Activated CD4-positive, alpha-beta T cell treated with anti-CD3 and anti-CD28 coated beads for 36 hours (primary cell): ENCODE measurements at regions not wholly inside any gene's neighbourhood (a gene's known extent, or its start where the extent isn't known, plus 50 kb on each side); places are given as distances from the start of the nearest gene placed in this dataset.
"Not testable (repeated sequence)": the region's sequence is repeated elsewhere in the genome, so short reads cannot be mapped to it uniquely, and the experiment has no call there.

Experiments used
- ATAC-seq: fragments of 200-7000 bp; cut with Tn5 transposase; one replicate; pipeline ENCODE4 v1.10.0; 2021; ENCODE audit warnings: mild to moderate bottlenecking, moderate library complexity
- CTCF ChIA-PET: fragments of 350-600 bp; sonication (Branson Sonifier 250); formaldehyde crosslinking; loops from one replicate; lab custom pipeline; 2021; ENCODE audit warnings: antibody characterized with exemption; lab: Charles Lee
- POLR2A ChIA-PET: fragments of 350-600 bp; sonication (Branson Sonifier 250); formaldehyde crosslinking; loops from one replicate; lab custom pipeline; 2021; ENCODE audit warnings: antibody characterized with exemption, inconsistent platforms; lab: Charles Lee
- DNase-seq: peaks from one replicate; pipeline ENCODE4 v3.0.0-alpha.2; 2020
- H3K27ac Mint-ChIP-seq: one replicate; pipeline ENCODE4 v1.8.0; 2021; ENCODE audit warnings: mixed read lengths
- H3K27me3 Mint-ChIP-seq: one replicate; pipeline ENCODE4 v1.8.0; 2021; ENCODE audit warnings: mixed read lengths
- H3K36me3 Mint-ChIP-seq: one replicate; pipeline ENCODE4 v1.8.0; 2021; ENCODE audit warnings: low read depth, mixed read lengths
- H3K4me1 Mint-ChIP-seq: one replicate; pipeline ENCODE4 v1.8.0; 2021; ENCODE audit warnings: mixed read lengths
- H3K4me3 Mint-ChIP-seq: one replicate; pipeline ENCODE4 v1.8.0; 2021; ENCODE audit warnings: mild to moderate bottlenecking, moderate library complexity, mixed read lengths
- H3K9me3 Mint-ChIP-seq: one replicate; pipeline ENCODE4 v1.8.0; 2021; ENCODE audit warnings: low read depth, mixed read lengths
- intact Hi-C, 2 experiments: fragments of 100-400 bp; cut with DNase I in 1 of 2; cut with micrococcal nuclease in 1 of 2; formaldehyde crosslinking; loops; one replicate each; pipeline versions ENCODE4 v1.14.2 to v1.15.1; 2022 to 2024; cut with DNase I, micrococcal nuclease

DNA sequence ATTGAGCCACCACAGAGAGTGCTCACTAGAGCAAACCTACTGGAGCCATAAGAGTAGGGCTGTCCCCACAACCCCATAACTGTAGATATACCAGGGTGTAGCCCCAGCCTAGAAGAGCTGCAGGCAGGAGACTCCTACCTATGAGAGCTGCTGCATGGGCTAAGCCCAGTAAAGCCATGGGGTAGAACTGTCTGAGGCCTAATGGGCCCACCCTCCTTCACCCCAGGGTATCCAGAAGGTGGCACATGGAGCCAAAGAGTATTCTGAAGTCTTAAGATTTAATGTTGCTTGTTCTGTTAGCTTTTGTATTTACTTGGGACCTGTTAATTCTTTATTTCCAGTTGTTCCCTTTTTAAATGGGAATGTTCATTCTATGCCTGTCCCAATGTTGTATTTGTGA, 1193.7 kb upstream of the ADGRL2 start:
- Mint-ChIP-seq H3K27me3 (no peaks in the 10 kb centered on the region), H3K9me3 (peaks cover 17% of the 10 kb centered on the region), H3K4me3 (no peak overlapping the region), H3K4me1 (no peaks in the 10 kb centered on the region), H3K36me3 (no peaks in the 10 kb centered on the region), H3K27ac (no peak overlapping the region)
- ATAC-seq (no peak), DNase-seq (no peak)
- intact Hi-C loops: no loop called here
- ChIA-PET CTCF (no interaction called here), POLR2A (no interaction called here)

- no peak for DNase-seq
- CTCF ChIA-PET: no interaction called here
Observed at GRCh38 chr1:80594013-80594412, 1206.7 kb upstream of the ADGRL2 start.

GRCh38 chr1:80593197-80593596, 1207.5 kb upstream of the ADGRL2 start:
- no peaks in the 10 kb centered on the region for H3K4me1 Mint-ChIP-seq
- intact Hi-C loops: no loop called here
- POLR2A ChIA-PET: no interaction called here
- CTCF ChIA-PET: no interaction called here
- DNase-seq (no peak), ATAC-seq (no peak)
- no peak overlapping the region for H3K27ac Mint-ChIP-seq
- H3K27me3 Mint-ChIP-seq: no peaks in the 10 kb centered on the region
- peaks cover 15% of the 10 kb centered on the region for H3K9me3 Mint-ChIP-seq
- no peak overlapping the region for H3K4me3 Mint-ChIP-seq
- no peaks in the 10 kb centered on the region for H3K36me3 Mint-ChIP-seq

More at GRCh38 chr1:80594013-80594412, 1206.7 kb upstream of the ADGRL2 start:
- ATAC-seq: no peak
- no peak overlapping the region for H3K4me3 Mint-ChIP-seq
- no peaks in the 10 kb centered on the region for H3K36me3 Mint-ChIP-seq
- intact Hi-C loops: no loop called here
- H3K4me1 Mint-ChIP-seq: no peaks in the 10 kb centered on the region
- H3K9me3 Mint-ChIP-seq: peaks cover 18% of the 10 kb centered on the region
- no peaks in the 10 kb centered on the region for H3K27me3 Mint-ChIP-seq
- POLR2A ChIA-PET: no interaction called here
- H3K27ac Mint-ChIP-seq: no peak overlapping the region

DNA sequence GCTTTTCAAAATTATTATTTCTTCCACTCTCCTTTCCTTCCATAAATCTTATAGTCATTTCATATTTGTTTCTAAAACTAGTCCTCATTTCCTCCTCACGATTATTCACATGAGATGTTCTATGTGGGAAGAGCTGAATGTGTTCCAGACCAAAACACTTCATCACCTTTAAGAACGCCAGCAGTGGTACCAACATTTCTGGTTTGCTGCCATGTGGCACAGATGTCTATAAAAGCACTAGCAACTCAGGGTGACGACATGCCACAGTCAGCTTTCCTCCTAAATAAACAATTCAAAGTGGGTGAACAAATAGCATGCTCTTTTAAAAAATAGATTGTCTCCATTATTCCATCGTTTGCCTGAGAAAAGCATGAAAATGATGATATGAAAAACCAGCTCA, 1217.8 kb upstream of the ADGRL2 start:
- ChIA-PET POLR2A (no interaction called here), CTCF (no interaction called here)
- DNase-seq (no peak), ATAC-seq (no peak)
- H3K9me3 Mint-ChIP-seq: peaks cover 17% of the 10 kb centered on the region
- no peaks in the 10 kb centered on the region for H3K36me3 Mint-ChIP-seq
- no peaks in the 10 kb centered on the region for H3K27me3 Mint-ChIP-seq
- intact Hi-C loops: no loop called here
- no peak overlapping the region for H3K4me3 Mint-ChIP-seq
- no peaks in the 10 kb centered on the region for H3K4me1 Mint-ChIP-seq
- no peak overlapping the region for H3K27ac Mint-ChIP-seq

GRCh38 chr1:80579055-80579454, 1221.7 kb upstream of the ADGRL2 start:
- no peaks in the 10 kb centered on the region for H3K27me3 Mint-ChIP-seq
- DNase-seq (no peak), ATAC-seq (no peak)
- peaks cover 14% of the 10 kb centered on the region for H3K9me3 Mint-ChIP-seq
- no peak overlapping the region for H3K27ac Mint-ChIP-seq
- H3K4me1 Mint-ChIP-seq: no peaks in the 10 kb centered on the region
- POLR2A ChIA-PET: no interaction called here
- CTCF ChIA-PET: no interaction called here
- no peaks in the 10 kb centered on the region for H3K36me3 Mint-ChIP-seq
- intact Hi-C loops: no loop called here
- H3K4me3 Mint-ChIP-seq: no peak overlapping the region

DNA sequence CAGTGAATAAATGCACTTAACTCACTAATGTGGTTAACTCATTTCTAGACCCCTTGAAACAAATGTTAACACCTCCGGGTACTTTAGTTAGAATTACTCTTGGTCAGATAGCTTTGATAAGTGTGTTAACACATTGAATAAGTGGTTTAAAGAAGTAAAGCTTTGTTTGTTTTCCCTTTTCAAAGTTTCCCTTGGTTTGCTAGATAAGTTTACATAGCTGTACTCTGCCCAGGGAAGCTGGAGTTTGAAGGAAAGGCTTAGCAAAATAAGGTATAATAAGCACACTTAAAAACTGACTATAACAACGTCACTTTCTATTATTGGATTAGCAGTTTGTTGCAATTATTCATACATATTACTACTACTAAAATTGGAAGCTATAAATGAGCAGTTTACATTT, 1233.9 kb upstream of the ADGRL2 start:
- peaks cover 2% of the 10 kb centered on the region for H3K9me3 Mint-ChIP-seq
- no peak for ATAC-seq
- ChIA-PET CTCF (no interaction called here), POLR2A (no interaction called here)
- no peaks in the 10 kb centered on the region for H3K27me3 Mint-ChIP-seq
- H3K36me3 Mint-ChIP-seq: no peaks in the 10 kb centered on the region
- H3K4me3 Mint-ChIP-seq: no peak overlapping the region
- intact Hi-C loops: no loop called here
- no peak overlapping the region for H3K27ac Mint-ChIP-seq
- DNase-seq: no peak
- H3K4me1 Mint-ChIP-seq: no peaks in the 10 kb centered on the region

DNA sequence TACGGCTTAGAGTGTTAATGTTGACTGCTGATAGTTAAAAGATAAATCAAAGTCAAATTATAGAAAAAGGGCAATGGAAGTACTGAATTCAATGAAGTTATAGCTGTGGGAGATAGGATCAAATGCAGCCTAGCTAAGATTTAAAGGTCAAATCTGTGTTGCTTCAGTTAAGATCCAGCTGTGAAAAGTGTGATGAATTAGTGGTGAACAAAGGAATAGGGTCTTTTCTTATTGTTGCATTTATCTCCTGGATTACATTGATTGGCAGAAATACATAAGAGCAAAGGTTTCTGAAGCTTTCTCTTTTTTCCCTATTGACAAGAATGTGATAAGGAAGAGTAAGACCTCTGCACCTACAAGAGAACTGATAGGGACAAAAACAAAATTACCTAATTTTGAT, 1234.6 kb upstream of the ADGRL2 start:
- H3K27me3 Mint-ChIP-seq: no peaks in the 10 kb centered on the region
- H3K4me3 Mint-ChIP-seq: no peak overlapping the region
- intact Hi-C loops: no loop called here
- ChIA-PET POLR2A (no interaction called here), CTCF (no interaction called here)
- DNase-seq (no peak), ATAC-seq (no peak)
- peaks cover 3% of the 10 kb centered on the region for H3K9me3 Mint-ChIP-seq
- H3K27ac Mint-ChIP-seq: no peak overlapping the region
- no peaks in the 10 kb centered on the region for H3K36me3 Mint-ChIP-seq
- H3K4me1 Mint-ChIP-seq: no peaks in the 10 kb centered on the region

GRCh38 chr1:80565406-80565805, 1235.3 kb upstream of the ADGRL2 start:
- Mint-ChIP-seq H3K36me3 (no peaks in the 10 kb centered on the region), H3K27ac (no peak overlapping the region), H3K27me3 (no peaks in the 10 kb centered on the region), H3K4me1 (no peaks in the 10 kb centered on the region), H3K9me3 (peaks cover 6% of the 10 kb centered on the region), H3K4me3 (no peak overlapping the region)
- POLR2A ChIA-PET: no interaction called here
- DNase-seq (no peak), ATAC-seq (no peak)
- intact Hi-C loops: no loop called here
- CTCF ChIA-PET: no interaction called here

DNA sequence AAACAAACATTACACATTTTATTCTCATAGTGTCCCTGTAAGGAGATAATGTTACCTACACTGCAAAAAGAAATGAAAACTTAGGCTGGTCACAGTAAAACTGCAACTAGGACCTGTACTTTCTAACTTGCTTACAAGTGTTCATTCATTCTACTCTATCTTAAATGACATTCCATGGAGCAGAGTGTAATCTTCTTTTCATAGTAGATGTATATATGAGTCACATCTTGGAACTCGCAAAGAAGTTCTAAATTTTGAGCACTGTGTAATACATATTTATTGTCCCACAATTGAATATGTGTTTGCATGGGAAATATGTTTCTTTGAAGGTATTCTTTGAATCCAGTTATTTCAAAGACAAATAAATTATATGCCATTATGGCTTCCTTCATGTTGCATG, 1258.5 kb upstream of the ADGRL2 start:
- ChIA-PET CTCF (no interaction called here), POLR2A (no interaction called here)
- H3K27me3 Mint-ChIP-seq: no peaks in the 10 kb centered on the region
- H3K27ac Mint-ChIP-seq: no peak overlapping the region
- intact Hi-C loops: no loop called here
- H3K36me3 Mint-ChIP-seq: no peaks in the 10 kb centered on the region
- ATAC-seq: no peak
- H3K4me3 Mint-ChIP-seq: no peak overlapping the region
- H3K4me1 Mint-ChIP-seq: no peaks in the 10 kb centered on the region
- peaks cover 4% of the 10 kb centered on the region for H3K9me3 Mint-ChIP-seq
- DNase-seq: no peak

DNA sequence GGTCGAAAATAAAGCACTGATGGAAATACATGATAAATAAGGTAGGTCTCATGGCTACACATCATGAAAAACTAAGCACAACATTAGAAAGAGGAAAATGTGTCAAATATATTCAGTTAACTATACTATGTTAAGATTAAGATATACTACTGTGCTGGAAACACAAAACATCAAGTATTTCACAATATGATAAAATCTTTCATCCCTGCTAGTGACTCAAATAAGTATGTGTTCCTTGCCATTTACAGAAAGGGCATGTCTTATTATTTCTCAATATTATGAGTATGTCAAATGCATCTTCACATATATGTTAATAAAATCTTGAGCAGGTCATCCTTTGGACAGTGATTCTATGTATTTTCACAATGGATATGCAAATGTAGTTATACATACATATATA, 1260.1 kb upstream of the ADGRL2 start:
- intact Hi-C loops: no loop called here
- ChIA-PET CTCF (no interaction called here), POLR2A (no interaction called here)
- ATAC-seq (no peak), DNase-seq (no peak)
- Mint-ChIP-seq H3K9me3 (peaks cover 4% of the 10 kb centered on the region), H3K4me3 (no peak overlapping the region), H3K27me3 (no peaks in the 10 kb centered on the region), H3K4me1 (no peaks in the 10 kb centered on the region), H3K27ac (no peak overlapping the region), H3K36me3 (no peaks in the 10 kb centered on the region)

DNA sequence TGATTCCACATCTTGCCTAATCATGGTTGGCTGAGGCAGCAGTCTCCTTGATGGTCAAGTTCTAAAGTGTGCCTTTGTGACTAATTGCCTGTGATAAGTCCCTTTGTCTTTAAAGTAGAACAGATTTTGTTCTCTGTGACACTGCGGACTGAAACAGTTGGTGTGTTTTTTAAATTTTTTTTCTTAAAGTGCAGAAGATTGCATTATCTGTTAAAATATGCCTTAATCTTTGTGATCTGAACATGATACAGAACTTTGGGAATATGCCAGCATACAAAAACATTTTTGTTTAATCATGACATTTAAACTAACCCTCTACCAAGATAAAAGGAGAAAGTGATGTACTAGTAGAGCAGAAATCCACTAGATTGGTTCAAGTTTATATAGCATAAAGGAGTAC, 1260.6 kb upstream of the ADGRL2 start:
- no peaks in the 10 kb centered on the region for H3K36me3 Mint-ChIP-seq
- peaks cover 4% of the 10 kb centered on the region for H3K9me3 Mint-ChIP-seq
- H3K4me3 Mint-ChIP-seq: no peak overlapping the region
- H3K27ac Mint-ChIP-seq: no peak overlapping the region
- no peaks in the 10 kb centered on the region for H3K4me1 Mint-ChIP-seq
- ChIA-PET CTCF (no interaction called here), POLR2A (no interaction called here)
- no peak for DNase-seq
- intact Hi-C loops: no loop called here
- H3K27me3 Mint-ChIP-seq: no peaks in the 10 kb centered on the region
- ATAC-seq: no peak

GRCh38 chr1:80539298-80539697, 1261.4 kb upstream of the ADGRL2 start:
- ATAC-seq, DNase-seq, H3K9me3 Mint-ChIP-seq, CTCF ChIA-PET, POLR2A ChIA-PET, H3K4me3 Mint-ChIP-seq, H3K27ac Mint-ChIP-seq, H3K4me1 Mint-ChIP-seq, H3K36me3 Mint-ChIP-seq, intact Hi-C loops, H3K27me3 Mint-ChIP-seq: not testable (repeated sequence)

DNA sequence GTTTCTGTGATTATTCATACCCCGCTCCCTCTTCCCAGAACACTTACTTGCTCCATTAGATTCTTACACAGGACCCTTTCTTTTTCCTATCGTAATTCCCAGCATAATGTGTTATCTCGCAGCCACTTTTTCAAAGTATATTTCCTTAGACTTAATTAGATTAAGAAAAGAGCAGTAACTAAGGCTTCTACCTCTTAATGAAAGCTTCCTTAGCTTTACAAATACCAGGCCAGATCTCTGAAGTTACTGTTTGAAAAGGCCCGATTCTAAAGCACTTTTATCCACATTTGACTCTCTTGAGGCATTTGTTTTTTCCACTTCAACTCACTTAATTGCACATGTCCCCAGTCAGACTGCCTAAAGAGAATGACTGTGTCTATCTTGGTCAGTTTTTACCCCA, 1264.3 kb upstream of the ADGRL2 start:
- no peak overlapping the region for H3K27ac Mint-ChIP-seq
- no peaks in the 10 kb centered on the region for H3K36me3 Mint-ChIP-seq
- H3K4me1 Mint-ChIP-seq: no peaks in the 10 kb centered on the region
- ATAC-seq: no peak
- H3K4me3 Mint-ChIP-seq: no peak overlapping the region
- ChIA-PET POLR2A (no interaction called here), CTCF (no interaction called here)
- peaks cover 2% of the 10 kb centered on the region for H3K9me3 Mint-ChIP-seq
- DNase-seq: no peak
- no peaks in the 10 kb centered on the region for H3K27me3 Mint-ChIP-seq
- intact Hi-C loops: no loop called here
